ENCODE measurements at regions not wholly inside any gene's neighbourhood (a gene's known extent, or its start where the extent isn't known, plus 50 kb on each side); places are given as distances from the start of the nearest gene placed in this dataset.

DNA sequence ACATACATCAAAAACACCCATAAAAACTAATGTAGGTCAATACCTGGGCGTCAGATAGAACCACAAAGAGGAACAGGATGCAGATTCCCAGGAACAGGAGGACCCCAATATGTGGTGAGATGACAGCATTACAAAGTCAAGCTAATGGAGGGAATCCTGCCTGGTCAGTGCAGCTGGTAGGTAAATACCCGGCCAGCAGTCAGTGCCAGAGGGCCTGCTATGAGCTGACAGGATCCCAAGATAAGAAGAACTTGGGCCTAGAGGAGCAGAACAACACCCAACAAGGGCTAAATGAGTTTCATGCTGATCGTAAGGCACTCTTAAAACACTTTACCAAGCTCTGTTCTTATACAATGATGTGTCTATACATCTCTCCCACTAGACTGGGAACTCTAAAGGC, 61.2 kb upstream of the KCNMB2 start:
- Histone ChIP-seq H3K9me3 (no peaks in the 10 kb centered on the region), H3K4me3 (ENCODE audit: low read depth, low read length) (no peak overlapping the region), H3K36me3 (ENCODE audit: control insufficient read depth, insufficient read depth, low read length) (no peaks in the 10 kb centered on the region), H3K4me1 (peaks cover 7% of the 10 kb centered on the region; the same call in 1 of the 2 replicates), H3K27me3 (replicated peaks; ENCODE audit: control insufficient read depth, insufficient read depth, low read length) (no peaks in the 10 kb centered on the region)
- POLR2A ChIA-PET: no interaction called here
- H3K27me3 Mint-ChIP-seq (ENCODE audit: insufficient read depth, unreplicated experiment): no peaks in the 10 kb centered on the region
- no peaks in the 10 kb centered on the region for H3K9me3 Mint-ChIP-seq (ENCODE audit: unreplicated experiment)
- H3K36me3 Mint-ChIP-seq (ENCODE audit: insufficient read depth, unreplicated experiment): no peaks in the 10 kb centered on the region
- intact Hi-C loops (cut with micrococcal nuclease; ENCODE audit: unreplicated experiment): no loop called here
- no TSS peak for BruUV-seq (replicated peaks)
- TF ChIP-seq, protein P1, sequence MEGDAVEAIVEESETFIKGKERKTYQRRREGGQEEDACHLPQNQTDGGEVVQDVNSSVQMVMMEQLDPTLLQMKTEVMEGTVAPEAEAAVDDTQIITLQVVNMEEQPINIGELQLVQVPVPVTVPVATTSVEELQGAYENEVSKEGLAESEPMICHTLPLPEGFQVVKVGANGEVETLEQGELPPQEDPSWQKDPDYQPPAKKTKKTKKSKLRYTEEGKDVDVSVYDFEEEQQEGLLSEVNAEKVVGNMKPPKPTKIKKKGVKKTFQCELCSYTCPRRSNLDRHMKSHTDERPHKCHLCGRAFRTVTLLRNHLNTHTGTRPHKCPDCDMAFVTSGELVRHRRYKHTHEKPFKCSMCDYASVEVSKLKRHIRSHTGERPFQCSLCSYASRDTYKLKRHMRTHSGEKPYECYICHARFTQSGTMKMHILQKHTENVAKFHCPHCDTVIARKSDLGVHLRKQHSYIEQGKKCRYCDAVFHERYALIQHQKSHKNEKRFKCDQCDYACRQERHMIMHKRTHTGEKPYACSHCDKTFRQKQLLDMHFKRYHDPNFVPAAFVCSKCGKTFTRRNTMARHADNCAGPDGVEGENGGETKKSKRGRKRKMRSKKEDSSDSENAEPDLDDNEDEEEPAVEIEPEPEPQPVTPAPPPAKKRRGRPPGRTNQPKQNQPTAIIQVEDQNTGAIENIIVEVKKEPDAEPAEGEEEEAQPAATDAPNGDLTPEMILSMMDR (IDR thresholded peaks at IDR 0.05; ENCODE audit: insufficient read depth in 1 of 2, low read depth in 1 of 2, low read length in 1 of 2, severe bottlenecking in 1 of 2, unreplicated experiment in 1 of 2): no peak
- peaks cover 7% of the 10 kb centered on the region for H3K4me1 Mint-ChIP-seq (ENCODE audit: low read depth, unreplicated experiment)
- no peak overlapping the region for H3K27ac Mint-ChIP-seq (ENCODE audit: unreplicated experiment)
- H3K4me3 Mint-ChIP-seq (ENCODE audit: unreplicated experiment): no peak overlapping the region
- CTCF ChIA-PET: no interaction called here
- DNase-seq: no peak

DNA sequence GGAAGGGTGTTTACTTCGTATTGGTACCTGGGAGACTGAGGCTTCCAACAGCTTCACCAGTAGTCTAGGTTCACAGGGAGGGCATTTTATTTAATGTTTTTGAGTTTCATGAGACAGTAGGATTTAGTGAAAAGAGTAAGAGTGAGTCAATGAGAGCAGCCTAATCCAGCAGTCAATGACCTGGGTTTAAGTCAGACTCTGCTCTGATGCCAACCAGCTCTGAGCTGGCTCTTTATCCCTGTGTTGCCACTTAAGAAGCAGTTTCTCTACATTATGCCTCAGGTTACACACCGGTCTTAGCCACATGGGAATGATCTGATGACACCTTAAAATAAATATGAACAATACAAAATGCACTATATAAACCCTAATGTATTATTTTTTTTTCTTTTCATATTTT, 59.4 kb upstream of the KCNMB2 start:
- ChIA-PET CTCF (no interaction called here), POLR2A (no interaction called here)
- H3K36me3 ChIP-seq (ENCODE audit: control insufficient read depth, insufficient read depth, low read length): no peaks in the 10 kb centered on the region
- TF ChIP-seq, protein P1 (IDR thresholded peaks at IDR 0.05; ENCODE audit: insufficient read depth in 1 of 2, low read depth in 1 of 2, low read length in 1 of 2, severe bottlenecking in 1 of 2, unreplicated experiment in 1 of 2): no peak
- H3K4me3 Mint-ChIP-seq (ENCODE audit: unreplicated experiment): no peak overlapping the region
- no peak overlapping the region for H3K27ac Mint-ChIP-seq (ENCODE audit: unreplicated experiment)
- H3K27me3 Mint-ChIP-seq (ENCODE audit: insufficient read depth, unreplicated experiment): no peaks in the 10 kb centered on the region
- no peaks in the 10 kb centered on the region for H3K9me3 ChIP-seq
- H3K36me3 Mint-ChIP-seq (ENCODE audit: insufficient read depth, unreplicated experiment): no peaks in the 10 kb centered on the region
- no peak for DNase-seq
- H3K4me1 ChIP-seq: peaks cover 7% of the 10 kb centered on the region; the same call in 1 of the 2 replicates
- BruUV-seq (replicated peaks): no TSS peak
- H3K4me1 Mint-ChIP-seq (ENCODE audit: low read depth, unreplicated experiment): peaks cover 7% of the 10 kb centered on the region
- no peaks in the 10 kb centered on the region for H3K27me3 ChIP-seq (replicated peaks; ENCODE audit: control insufficient read depth, insufficient read depth, low read length)
- no peaks in the 10 kb centered on the region for H3K9me3 Mint-ChIP-seq (ENCODE audit: unreplicated experiment)
- H3K4me3 ChIP-seq (ENCODE audit: low read depth, low read length): no peak overlapping the region
- intact Hi-C loops (cut with micrococcal nuclease; ENCODE audit: unreplicated experiment): no loop called here

DNA sequence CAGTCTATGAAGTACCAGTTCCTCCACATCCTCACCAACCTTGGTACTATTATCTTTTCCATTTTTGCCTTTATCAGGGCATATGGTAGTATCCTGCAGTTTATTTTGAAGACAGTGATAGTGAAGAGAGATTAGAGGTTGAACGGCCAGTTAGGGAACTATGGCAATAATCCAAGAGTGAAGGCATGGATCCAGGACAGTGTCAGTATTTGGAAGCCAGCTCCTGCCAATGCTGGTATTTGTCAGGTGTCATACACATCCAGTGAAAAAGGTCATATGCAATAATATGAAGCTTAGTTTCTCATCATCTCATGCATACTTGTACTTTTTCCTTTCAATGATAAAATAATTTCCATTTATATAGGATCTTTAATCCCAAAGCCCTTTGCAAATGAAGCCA, 56.8 kb upstream of the KCNMB2 start:
- Histone ChIP-seq H3K4me3 (ENCODE audit: low read depth, low read length) (no peak overlapping the region), H3K36me3 (ENCODE audit: control insufficient read depth, insufficient read depth, low read length) (no peaks in the 10 kb centered on the region), H3K27me3 (replicated peaks; ENCODE audit: control insufficient read depth, insufficient read depth, low read length) (no peaks in the 10 kb centered on the region), H3K9me3 (no peaks in the 10 kb centered on the region), H3K4me1 (peaks cover 13% of the 10 kb centered on the region)
- Mint-ChIP-seq H3K36me3 (ENCODE audit: insufficient read depth, unreplicated experiment) (no peaks in the 10 kb centered on the region), H3K27me3 (ENCODE audit: insufficient read depth, unreplicated experiment) (no peaks in the 10 kb centered on the region), H3K9me3 (ENCODE audit: unreplicated experiment) (no peaks in the 10 kb centered on the region), H3K27ac (ENCODE audit: unreplicated experiment) (no peak overlapping the region), H3K4me3 (ENCODE audit: unreplicated experiment) (no peak overlapping the region), H3K4me1 (ENCODE audit: low read depth, unreplicated experiment) (peaks cover 5% of the 10 kb centered on the region)
- ChIA-PET CTCF (no interaction called here), POLR2A (no interaction called here)
- no TSS peak for BruUV-seq (replicated peaks)
- TF ChIP-seq, protein P1 (IDR thresholded peaks at IDR 0.05; ENCODE audit: insufficient read depth in 1 of 2, low read depth in 1 of 2, low read length in 1 of 2, severe bottlenecking in 1 of 2, unreplicated experiment in 1 of 2): no peak
- intact Hi-C loops (cut with micrococcal nuclease; ENCODE audit: unreplicated experiment): no loop called here
- DNase-seq: no peak

All from Caco-2 (cell line).